WERI-Rb-1 (cell line): ENCODE measurements at regions not wholly inside any gene's neighbourhood (a gene's known extent, or its start where the extent isn't known, plus 50 kb on each side); places are given as distances from the start of the nearest gene placed in this dataset.

ENCODE experiments used
- DNase-seq: peaks from one replicate; pipeline ENCODE4 v3.0.0-alpha.2; 2020
- H3K27ac ChIP-seq: fragments of 250-450 bp; sonication (Bioruptor Pico); 2 replicates; pipeline ENCODE4 v1.5.1; 2020; ENCODE audit warnings: mild to moderate bottlenecking, moderate library complexity
- H3K27me3 ChIP-seq: fragments of 250-450 bp; sonication (Bioruptor Pico); 2 replicates; pipeline ENCODE4 v1.5.1; 2021; ENCODE audit warnings: mild to moderate bottlenecking, low read depth, moderate library complexity; ENCODE audit not compliant: insufficient read depth, severe bottlenecking
- H3K36me3 ChIP-seq: fragments of 250-450 bp; sonication (Bioruptor Pico); 2 replicates; pipeline ENCODE4 v1.5.1; 2020; ENCODE audit warnings: mild to moderate bottlenecking, moderate library complexity
- H3K4me3 ChIP-seq: 2 replicates; pipeline ENCODE4 v1.5.1; 2011; ENCODE audit warnings: low read depth, mild to moderate bottlenecking, control low read depth, low read length
- H3K9me3 ChIP-seq: fragments of 250-450 bp; sonication (Bioruptor Pico); 2 replicates; pipeline ENCODE4 v1.5.1; 2021; ENCODE audit warnings: mild to moderate bottlenecking, moderate library complexity; ENCODE audit not compliant: severe bottlenecking
- TF ChIP-seq, protein P1 (sequence below): IDR thresholded peaks from 2 replicates; pipeline ENCODE4 v1.5.1; 2011; ENCODE audit warnings: low read depth, mild to moderate bottlenecking, control low read depth, inconsistent platforms, low read length

DNA sequence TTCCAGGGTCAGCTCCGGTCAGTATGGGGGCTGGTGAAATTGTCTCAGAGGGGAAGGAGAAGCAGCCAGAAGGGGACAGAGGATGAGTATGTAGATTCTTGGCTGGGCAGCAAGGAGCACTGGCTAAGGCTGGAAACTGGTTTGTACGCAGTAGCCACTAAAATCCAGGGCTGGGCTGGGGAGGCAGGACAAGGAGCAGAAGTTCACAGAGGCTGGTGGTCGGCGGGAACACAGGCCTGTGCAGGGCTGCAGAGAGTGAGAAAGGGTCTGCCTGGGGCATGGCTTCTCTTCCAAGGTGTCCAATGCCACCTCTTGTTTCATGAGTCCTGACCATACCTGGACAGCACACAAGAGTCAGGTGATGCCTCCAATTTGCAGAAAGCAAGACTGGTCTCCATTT is 94.4 kb upstream of the HDAC4 start:
- Histone ChIP-seq H3K27me3 (peaks cover 99% of the 10 kb centered on the region), H3K9me3 (peaks cover 12% of the 10 kb centered on the region), H3K27ac (no peak overlapping the region), H3K4me3 (no peak overlapping the region), H3K36me3 (no peaks in the 10 kb centered on the region)
- no peak for DNase-seq
- TF ChIP-seq, protein P1, sequence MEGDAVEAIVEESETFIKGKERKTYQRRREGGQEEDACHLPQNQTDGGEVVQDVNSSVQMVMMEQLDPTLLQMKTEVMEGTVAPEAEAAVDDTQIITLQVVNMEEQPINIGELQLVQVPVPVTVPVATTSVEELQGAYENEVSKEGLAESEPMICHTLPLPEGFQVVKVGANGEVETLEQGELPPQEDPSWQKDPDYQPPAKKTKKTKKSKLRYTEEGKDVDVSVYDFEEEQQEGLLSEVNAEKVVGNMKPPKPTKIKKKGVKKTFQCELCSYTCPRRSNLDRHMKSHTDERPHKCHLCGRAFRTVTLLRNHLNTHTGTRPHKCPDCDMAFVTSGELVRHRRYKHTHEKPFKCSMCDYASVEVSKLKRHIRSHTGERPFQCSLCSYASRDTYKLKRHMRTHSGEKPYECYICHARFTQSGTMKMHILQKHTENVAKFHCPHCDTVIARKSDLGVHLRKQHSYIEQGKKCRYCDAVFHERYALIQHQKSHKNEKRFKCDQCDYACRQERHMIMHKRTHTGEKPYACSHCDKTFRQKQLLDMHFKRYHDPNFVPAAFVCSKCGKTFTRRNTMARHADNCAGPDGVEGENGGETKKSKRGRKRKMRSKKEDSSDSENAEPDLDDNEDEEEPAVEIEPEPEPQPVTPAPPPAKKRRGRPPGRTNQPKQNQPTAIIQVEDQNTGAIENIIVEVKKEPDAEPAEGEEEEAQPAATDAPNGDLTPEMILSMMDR, result no peak

DNA sequence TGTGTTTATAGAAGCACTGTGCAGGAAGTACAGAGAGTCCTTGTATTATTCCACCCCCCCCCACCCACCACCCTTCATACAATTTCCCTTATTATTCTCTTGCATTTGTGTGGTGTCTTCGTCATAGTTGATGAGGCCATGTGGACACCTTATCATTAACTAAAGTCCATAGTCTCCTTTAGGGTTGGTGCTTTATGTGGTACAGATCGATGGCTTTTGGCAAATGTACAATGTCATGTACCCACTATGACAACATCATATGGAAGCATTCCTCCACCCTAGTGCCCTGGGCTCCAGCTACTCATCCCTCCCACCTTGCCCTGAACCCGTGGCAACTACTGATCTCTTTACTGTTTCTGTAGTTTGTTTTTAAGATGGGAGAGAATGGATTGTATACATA is 93.8 kb upstream of the HDAC4 start:
- TF ChIP-seq, protein P1, result no peak
- Histone ChIP-seq H3K9me3 (peaks cover 12% of the 10 kb centered on the region), H3K36me3 (no peaks in the 10 kb centered on the region), H3K4me3 (no peak overlapping the region), H3K27ac (no peak overlapping the region), H3K27me3 (peaks cover 99% of the 10 kb centered on the region)
- DNase-seq, result no peak

DNA sequence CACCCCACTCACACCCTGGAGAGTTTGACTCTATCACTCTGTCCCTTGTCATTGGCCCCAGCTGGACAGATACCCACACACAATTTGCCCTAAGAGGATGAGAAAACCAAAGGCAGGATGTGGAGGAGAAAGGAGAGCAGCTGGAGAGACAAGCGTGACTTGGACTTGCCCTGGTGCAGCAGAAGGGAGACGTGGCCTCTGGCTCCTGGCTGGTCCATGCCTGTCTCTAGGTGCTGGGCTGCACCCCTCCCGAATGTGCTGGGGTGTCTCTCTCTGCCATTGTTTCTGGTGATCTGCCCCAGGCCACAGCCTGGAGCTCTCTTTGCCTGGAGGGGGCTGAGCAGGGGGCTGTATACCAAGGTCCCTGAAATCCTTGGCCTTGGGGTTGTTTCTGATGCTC is 88.7 kb upstream of the HDAC4 start:
- TF ChIP-seq, protein P1, result no peak
- peaks cover 99% of the 10 kb centered on the region for H3K27me3 ChIP-seq
- H3K36me3 ChIP-seq, result no peaks in the 10 kb centered on the region
- no peaks in the 10 kb centered on the region for H3K9me3 ChIP-seq
- DNase-seq, result no peak
- no peak overlapping the region for H3K4me3 ChIP-seq
- no peak overlapping the region for H3K27ac ChIP-seq

GRCh38 chr2:239488125-239488524 is 87.3 kb upstream of the HDAC4 start:
- Histone ChIP-seq H3K27ac (no peak overlapping the region), H3K27me3 (peaks cover 99% of the 10 kb centered on the region), H3K36me3 (no peaks in the 10 kb centered on the region), H3K9me3 (no peaks in the 10 kb centered on the region), H3K4me3 (no peak overlapping the region)
- TF ChIP-seq, protein P1, result no peak
- DNase-seq, result no peak

- no peaks in the 10 kb centered on the region for H3K36me3 ChIP-seq
- TF ChIP-seq, protein P1, result no peak
- DNase-seq, result no peak
- H3K9me3 ChIP-seq, result no peaks in the 10 kb centered on the region
- H3K27me3 ChIP-seq, result peaks cover 97% of the 10 kb centered on the region
- no peak overlapping the region for H3K27ac ChIP-seq
- no peak overlapping the region for H3K4me3 ChIP-seq
Observed at GRCh38 chr2:239487272-239487671, 86.5 kb upstream of the HDAC4 start.

DNA sequence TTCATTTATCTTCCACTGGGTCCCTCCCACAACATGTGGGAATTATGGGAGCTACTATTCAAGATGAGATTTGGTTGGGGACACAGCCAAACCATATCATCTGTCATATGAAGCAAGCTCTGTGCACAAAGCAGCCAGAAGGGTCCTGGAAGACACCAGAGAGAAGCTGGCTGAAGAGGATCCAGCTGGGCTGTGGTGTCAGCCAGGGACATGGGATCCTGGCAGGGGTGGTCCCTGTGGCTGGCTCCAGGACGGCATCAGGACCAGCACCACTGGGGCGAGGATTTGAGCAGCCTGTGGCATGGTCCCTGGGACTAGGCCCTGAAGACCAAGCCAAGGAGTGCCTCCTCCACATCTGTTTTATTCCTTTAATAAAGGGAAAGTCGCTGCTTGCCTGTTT is 84.8 kb upstream of the HDAC4 start:
- TF ChIP-seq, protein P1, result no peak
- Histone ChIP-seq H3K9me3 (no peaks in the 10 kb centered on the region), H3K4me3 (no peak overlapping the region), H3K27me3 (peaks cover 97% of the 10 kb centered on the region), H3K27ac (no peak overlapping the region), H3K36me3 (no peaks in the 10 kb centered on the region)
- DNase-seq, result no peak
